SK-N-MC (cell line): ENCODE measurements at regions not wholly inside any gene's neighbourhood (a gene's known extent, or its start where the extent isn't known, plus 50 kb on each side); places are given as distances from the start of the nearest gene placed in this dataset.

Source experiments
- DNase-seq: peaks from one replicate; pipeline ENCODE4 v3.0.0-alpha.2; 2011; ENCODE audit warnings: low read depth, low spot score
- H3K27ac ChIP-seq: fragments of 200-600 bp; sonication (generic); 2 replicates; pipeline ENCODE4 v1.5.1; 2016; ENCODE audit warnings: mixed run types
- H3K36me3 ChIP-seq: fragments of 200-600 bp; sonication (generic); 2 replicates; pipeline ENCODE4 v1.6.1; 2017; ENCODE audit warnings: antibody characterized with exemption, low read length, mixed read lengths; ENCODE audit not compliant: insufficient read depth
- H3K4me3 ChIP-seq: fragments of 200-600 bp; sonication (generic); 2 replicates; pipeline ENCODE4 v1.5.1; 2016
- H3K9ac ChIP-seq: fragments of 200-600 bp; sonication (generic); 2 replicates; pipeline ENCODE4 v1.8.0; 2017; ENCODE audit warnings: mixed run types, mixed read lengths; ENCODE audit not compliant: insufficient read length
- H3K9me3 ChIP-seq: fragments of 200-600 bp; sonication (generic); 2 replicates; pipeline ENCODE4 v1.6.1; 2017; ENCODE audit warnings: low read depth, mild to moderate bottlenecking, antibody characterized with exemption, low read length, moderate library complexity, mixed read lengths
- EZH2 ChIP-seq: fragments of 200-600 bp; sonication (generic); IDR thresholded peaks from one replicate; pipeline ENCODE4 v1.6.1; 2017; ENCODE audit warnings: antibody characterized with exemption
- FOXP2 ChIP-seq: optimal IDR thresholded peaks from 2 replicates; pipeline ENCODE3; 2011; ENCODE audit warnings: mild to moderate bottlenecking, moderate library complexity; ENCODE audit not compliant: insufficient read depth; ENCODE audit errors: extremely low read length, control extremely low read depth
- POLR2AphosphoS5 ChIP-seq: IDR thresholded peaks from 2 replicates; pipeline ENCODE4 v1.6.1; 2012; ENCODE audit warnings: mild to moderate bottlenecking, low read depth, low read length, borderline replicate concordance

- H3K9ac ChIP-seq: no peak overlapping the region
- no peaks in the 10 kb centered on the region; the same call in 1 of the 2 replicates for H3K9me3 ChIP-seq
- TF ChIP-seq POLR2AphosphoS5: no peak
- TF ChIP-seq EZH2: no peak
- no peak for TF ChIP-seq FOXP2
- H3K36me3 ChIP-seq: no peaks in the 10 kb centered on the region
- no peak for DNase-seq
- H3K4me3 ChIP-seq: no peak overlapping the region
- no peak overlapping the region for H3K27ac ChIP-seq
These were observed 231.1 kb upstream of the POU3F1 start for GRCh38 chr1:38277646-38278045.

GRCh38 chr1:38275960-38276359, 229.4 kb upstream of the POU3F1 start:
- H3K9ac ChIP-seq: no peak overlapping the region
- no peak for TF ChIP-seq EZH2
- no peak for TF ChIP-seq FOXP2
- TF ChIP-seq POLR2AphosphoS5: no peak
- no peak for DNase-seq
- H3K27ac ChIP-seq: no peak overlapping the region
- no peaks in the 10 kb centered on the region for H3K36me3 ChIP-seq
- H3K4me3 ChIP-seq: no peak overlapping the region
- H3K9me3 ChIP-seq: no peaks in the 10 kb centered on the region; the same call in 1 of the 2 replicates

DNA sequence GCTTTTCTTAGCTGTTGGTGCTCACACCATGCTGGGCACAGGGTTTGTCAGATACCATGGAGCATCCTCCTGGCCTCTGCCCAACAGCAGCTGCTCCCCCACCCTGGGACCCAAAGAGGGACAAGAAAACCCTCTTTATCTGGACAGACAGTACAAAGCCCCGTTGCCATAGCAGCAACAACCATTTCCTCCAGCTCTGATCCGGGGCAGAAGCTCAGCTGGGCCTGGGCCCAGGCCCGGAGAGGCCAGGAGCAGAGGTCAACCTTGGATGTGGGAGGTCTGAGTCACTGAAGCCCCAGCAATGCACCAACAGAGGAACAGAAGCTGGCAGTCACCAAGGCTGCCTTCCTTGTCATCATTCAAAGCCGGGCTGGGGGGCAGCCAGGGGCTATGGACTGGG, 228.4 kb upstream of the POU3F1 start:
- H3K4me3 ChIP-seq: no peak overlapping the region
- H3K9me3 ChIP-seq: no peaks in the 10 kb centered on the region; the same call in 1 of the 2 replicates
- TF ChIP-seq EZH2: no peak
- no peak for TF ChIP-seq POLR2AphosphoS5
- no peak for TF ChIP-seq FOXP2
- no peak overlapping the region for H3K27ac ChIP-seq
- H3K36me3 ChIP-seq: no peaks in the 10 kb centered on the region
- H3K9ac ChIP-seq: no peak overlapping the region
- no peak for DNase-seq

DNA sequence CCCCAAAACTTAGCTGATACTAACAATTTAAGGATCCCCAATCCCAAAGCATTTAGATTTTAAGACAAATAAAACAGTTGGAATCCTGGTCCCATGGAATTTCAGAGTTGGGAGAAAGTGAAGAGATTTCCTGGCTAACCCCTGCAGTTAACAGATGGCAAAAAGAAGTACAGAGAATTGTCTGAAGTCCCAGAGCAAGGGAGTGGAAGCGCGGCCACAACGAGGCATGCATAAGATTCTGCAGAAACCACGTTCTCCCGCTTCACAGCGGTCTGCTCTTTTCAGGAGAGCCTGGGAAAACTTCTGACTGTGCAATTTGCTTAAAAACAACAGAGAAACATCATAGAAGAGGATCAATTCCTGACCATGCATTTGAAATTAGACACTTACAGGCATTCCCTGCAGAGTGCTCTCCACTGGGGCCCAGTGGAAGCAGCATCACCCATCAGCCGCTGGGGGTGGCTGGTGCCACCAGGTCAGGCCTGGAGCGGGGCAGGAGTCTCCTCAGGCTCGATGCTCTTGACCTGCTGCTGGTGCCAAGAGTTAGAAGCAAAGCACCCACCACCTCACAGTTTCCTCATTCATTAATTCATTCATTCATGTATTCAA, 226.7 kb upstream of the POU3F1 start:
- H3K4me3 ChIP-seq: no peak overlapping the region

DNA sequence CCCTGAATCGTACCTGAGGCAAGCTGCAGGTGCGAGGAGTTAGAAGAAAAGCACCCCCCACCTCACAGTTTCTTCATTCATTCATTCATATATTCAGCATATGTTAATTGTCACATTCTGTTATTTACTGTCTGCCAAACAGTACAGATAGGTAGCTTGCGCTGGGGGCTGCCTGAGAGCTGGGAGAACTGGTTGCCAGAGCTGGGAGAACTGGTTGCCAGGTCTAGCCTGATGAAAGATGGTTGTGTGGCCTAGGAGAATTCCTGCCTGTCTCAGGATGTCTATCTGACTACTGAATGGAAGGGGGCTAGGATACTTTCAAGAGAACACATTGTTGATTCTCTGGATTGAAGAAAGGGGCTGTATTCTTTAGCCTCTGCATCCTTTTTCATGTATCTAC, 225.9 kb upstream of the POU3F1 start:
- no peak overlapping the region for H3K4me3 ChIP-seq
- no peak overlapping the region for H3K27ac ChIP-seq
- no peak overlapping the region for H3K9ac ChIP-seq
- no peak for DNase-seq
- no peaks in the 10 kb centered on the region for H3K36me3 ChIP-seq
- H3K9me3 ChIP-seq: no peaks in the 10 kb centered on the region
- TF ChIP-seq FOXP2: no peak
- no peak for TF ChIP-seq POLR2AphosphoS5
- no peak for TF ChIP-seq EZH2

More for the DNA sequence above, 226.7 kb upstream of the POU3F1 start:
- Histone ChIP-seq H3K9ac (no peak overlapping the region), H3K27ac (no peak overlapping the region), H3K9me3 (no peaks in the 10 kb centered on the region), H3K36me3 (no peaks in the 10 kb centered on the region)
- DNase-seq: no peak
- TF ChIP-seq EZH2 (no peak), FOXP2 (no peak), POLR2AphosphoS5 (no peak)

- no peaks in the 10 kb centered on the region for H3K36me3 ChIP-seq
- no peak overlapping the region for H3K9ac ChIP-seq
- H3K27ac ChIP-seq: no peak overlapping the region
- H3K4me3 ChIP-seq: no peak overlapping the region
- no peaks in the 10 kb centered on the region for H3K9me3 ChIP-seq
- no peak for DNase-seq
- TF ChIP-seq EZH2 (no peak), FOXP2 (no peak), POLR2AphosphoS5 (no peak)
These were observed 224.4 kb upstream of the POU3F1 start for GRCh38 chr1:38270849-38271633.

- TF ChIP-seq POLR2AphosphoS5 (no peak), FOXP2 (no peak), EZH2 (no peak)
These were observed 223.6 kb upstream of the POU3F1 start for GRCh38 chr1:38269923-38270848.

GRCh38 chr1:38268226-38268625, 221.6 kb upstream of the POU3F1 start:
- Histone ChIP-seq H3K27ac (no peak overlapping the region), H3K9ac (no peak overlapping the region), H3K4me3 (no peak overlapping the region), H3K9me3 (no peaks in the 10 kb centered on the region), H3K36me3 (no peaks in the 10 kb centered on the region)
- DNase-seq: no peak
- no peak for TF ChIP-seq FOXP2
- no peak for TF ChIP-seq EZH2
- no peak for TF ChIP-seq POLR2AphosphoS5

More at GRCh38 chr1:38269923-38270848, 223.6 kb upstream of the POU3F1 start:
- no peak for DNase-seq
- Histone ChIP-seq H3K27ac (no peak overlapping the region), H3K36me3 (no peaks in the 10 kb centered on the region), H3K9ac (no peak overlapping the region), H3K9me3 (no peaks in the 10 kb centered on the region), H3K4me3 (no peak overlapping the region)
